ENCODE measurements at regions not wholly inside any gene's neighbourhood (a gene's known extent, or its start where the extent isn't known, plus 50 kb on each side); places are given as distances from the start of the nearest gene placed in this dataset.
A peak's percentile ranks its signal among the peaks of the same experiment; 100 is the strongest.

DNA sequence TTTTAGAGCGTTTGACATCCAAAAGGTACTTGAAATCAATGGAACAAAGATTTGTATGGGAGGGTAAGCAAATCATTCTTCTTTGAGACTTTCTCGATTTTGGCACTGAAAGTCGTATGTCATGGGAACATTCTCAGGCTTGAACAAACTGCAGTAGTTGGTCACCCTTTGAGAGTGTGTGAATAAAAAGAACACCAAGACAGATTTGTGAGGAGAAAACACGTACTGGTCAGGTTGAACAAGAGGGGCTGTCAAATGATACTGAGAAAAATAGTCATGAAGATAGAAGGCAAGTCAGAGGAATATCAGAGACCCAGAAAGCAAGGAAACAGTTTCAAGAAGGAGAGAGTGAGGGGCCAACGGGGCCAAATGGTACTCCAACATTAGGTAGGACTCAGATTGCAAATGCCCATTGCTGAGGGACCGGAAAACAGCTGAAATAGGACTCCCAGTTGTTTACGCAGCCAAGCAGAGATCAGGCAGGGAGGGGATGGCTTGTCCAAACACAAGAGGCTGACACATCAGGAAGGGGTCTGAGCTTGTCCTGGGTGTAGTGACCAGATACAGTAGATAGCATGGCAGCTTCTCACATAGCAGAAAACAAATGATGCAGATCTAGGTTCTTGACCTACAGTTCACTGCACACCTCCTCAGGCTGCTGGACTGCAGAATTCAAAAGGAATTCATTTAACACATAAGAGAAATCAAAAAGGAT lies 74.5 kb upstream of the MYOCD start:
- Histone ChIP-seq H3K9ac (no peak overlapping the region), H3K27ac (no peak overlapping the region), H3K4me2 (no peak overlapping the region), H3K27me3 (no peaks in the 10 kb centered on the region), H3K4me3 (no peak overlapping the region), H3K79me2 (ENCODE audit: low read depth) (no peaks in the 10 kb centered on the region), H3K4me1 (no peaks in the 10 kb centered on the region), H3K9me3 (ENCODE audit: low read depth) (no peaks in the 10 kb centered on the region), H4K20me1 (ENCODE audit: low read depth) (no peaks in the 10 kb centered on the region), H3K36me3 (no peaks in the 10 kb centered on the region), H3F3A (ENCODE audit: low read depth) (no peaks in the 10 kb centered on the region), H2AFZ (replicated peaks) (peak overlapping the region; percentile 60)
- no peak overlapping the region for H3K4me3 Mint-ChIP-seq
- peaks cover 3% of the 10 kb centered on the region for H3K27me3 Mint-ChIP-seq (ENCODE audit: insufficient read depth, low read depth)
- H3K27ac Mint-ChIP-seq: no peak overlapping the region
- H3K9me3 Mint-ChIP-seq: no peaks in the 10 kb centered on the region
- TF ChIP-seq EZH2phosphoT487 (IDR thresholded peaks at IDR 0.05) (no peak), EZH2 (IDR thresholded peaks at IDR 0.05) (no peak)
- TF ChIP-seq, protein P1, sequence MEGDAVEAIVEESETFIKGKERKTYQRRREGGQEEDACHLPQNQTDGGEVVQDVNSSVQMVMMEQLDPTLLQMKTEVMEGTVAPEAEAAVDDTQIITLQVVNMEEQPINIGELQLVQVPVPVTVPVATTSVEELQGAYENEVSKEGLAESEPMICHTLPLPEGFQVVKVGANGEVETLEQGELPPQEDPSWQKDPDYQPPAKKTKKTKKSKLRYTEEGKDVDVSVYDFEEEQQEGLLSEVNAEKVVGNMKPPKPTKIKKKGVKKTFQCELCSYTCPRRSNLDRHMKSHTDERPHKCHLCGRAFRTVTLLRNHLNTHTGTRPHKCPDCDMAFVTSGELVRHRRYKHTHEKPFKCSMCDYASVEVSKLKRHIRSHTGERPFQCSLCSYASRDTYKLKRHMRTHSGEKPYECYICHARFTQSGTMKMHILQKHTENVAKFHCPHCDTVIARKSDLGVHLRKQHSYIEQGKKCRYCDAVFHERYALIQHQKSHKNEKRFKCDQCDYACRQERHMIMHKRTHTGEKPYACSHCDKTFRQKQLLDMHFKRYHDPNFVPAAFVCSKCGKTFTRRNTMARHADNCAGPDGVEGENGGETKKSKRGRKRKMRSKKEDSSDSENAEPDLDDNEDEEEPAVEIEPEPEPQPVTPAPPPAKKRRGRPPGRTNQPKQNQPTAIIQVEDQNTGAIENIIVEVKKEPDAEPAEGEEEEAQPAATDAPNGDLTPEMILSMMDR (IDR thresholded peaks at IDR 0.05): no peak
- no peaks in the 10 kb centered on the region for H3K36me3 Mint-ChIP-seq
- peak; percentile 20 for DNase-seq (ENCODE audit: low spot score)
- no peaks in the 10 kb centered on the region for H3K4me1 Mint-ChIP-seq

DNA sequence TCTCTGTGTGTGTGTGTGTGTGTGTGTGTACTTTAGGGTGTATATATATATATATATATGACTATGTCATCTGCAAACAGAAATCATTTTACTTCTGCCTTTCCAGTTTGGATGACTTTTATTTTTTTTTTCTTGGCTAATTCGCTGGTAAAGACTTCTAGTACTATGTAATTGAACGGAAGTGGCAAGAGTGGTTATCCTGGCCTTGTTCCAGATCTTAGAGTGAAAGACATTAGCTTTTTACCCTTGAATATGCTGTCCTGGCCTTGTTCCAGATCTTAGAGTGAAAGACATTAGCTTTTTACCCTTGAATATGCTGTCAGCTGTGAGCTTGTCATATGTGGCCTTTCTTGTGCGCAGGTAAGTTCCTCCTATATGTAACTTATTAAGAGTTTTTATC lies 72.7 kb upstream of the MYOCD start:
- TF ChIP-seq EZH2 (IDR thresholded peaks at IDR 0.05): no peak
- TF ChIP-seq, protein P1 (IDR thresholded peaks at IDR 0.05): no peak
- no peak for TF ChIP-seq EZH2phosphoT487 (IDR thresholded peaks at IDR 0.05)
- Histone ChIP-seq H3K4me2 (no peak overlapping the region), H3K9ac (no peak overlapping the region), H3K27ac (no peak overlapping the region), H3K36me3 (no peaks in the 10 kb centered on the region), H2AFZ (replicated peaks) (no peak overlapping the region), H3K4me3 (no peak overlapping the region), H3K4me1 (no peaks in the 10 kb centered on the region), H3K79me2 (ENCODE audit: low read depth) (no peaks in the 10 kb centered on the region), H4K20me1 (ENCODE audit: low read depth) (no peaks in the 10 kb centered on the region), H3F3A (ENCODE audit: low read depth) (no peaks in the 10 kb centered on the region), H3K27me3 (no peaks in the 10 kb centered on the region), H3K9me3 (ENCODE audit: low read depth) (no peaks in the 10 kb centered on the region)
- Mint-ChIP-seq H3K4me3 (no peak overlapping the region), H3K27ac (no peak overlapping the region), H3K36me3 (no peaks in the 10 kb centered on the region), H3K9me3 (no peaks in the 10 kb centered on the region), H3K4me1 (no peaks in the 10 kb centered on the region), H3K27me3 (ENCODE audit: insufficient read depth, low read depth) (peaks cover 3% of the 10 kb centered on the region)
- no peak for DNase-seq (ENCODE audit: low spot score)

DNA sequence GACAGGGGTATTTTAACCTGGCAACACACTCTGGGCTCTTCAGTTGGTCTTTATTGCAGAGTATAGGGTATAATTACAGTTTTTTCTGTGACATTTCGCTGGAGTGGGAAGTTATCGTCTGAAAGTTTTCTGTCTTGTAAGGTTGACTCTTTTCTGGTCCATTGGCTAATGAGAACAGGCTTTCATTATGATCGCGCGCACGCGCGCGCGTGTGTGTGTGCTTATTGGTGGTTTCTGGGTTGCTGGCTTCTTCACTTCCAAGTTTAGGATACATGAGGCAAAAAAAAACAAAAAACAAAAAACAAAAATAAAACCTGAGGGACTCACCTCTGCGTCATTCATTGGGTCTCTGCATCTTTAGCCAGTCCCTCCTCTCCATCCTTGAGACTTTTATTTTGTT lies 68.7 kb upstream of the MYOCD start:
- H3K79me2 ChIP-seq (ENCODE audit: low read depth): no peaks in the 10 kb centered on the region
- H4K20me1 ChIP-seq (ENCODE audit: low read depth): no peaks in the 10 kb centered on the region
- Mint-ChIP-seq H3K4me1 (peaks cover 3% of the 10 kb centered on the region), H3K27ac (no peak overlapping the region), H3K36me3 (no peaks in the 10 kb centered on the region), H3K9me3 (no peaks in the 10 kb centered on the region), H3K4me3 (no peak overlapping the region), H3K27me3 (ENCODE audit: insufficient read depth, low read depth) (peaks cover 3% of the 10 kb centered on the region)
- no peaks in the 10 kb centered on the region for H3K4me1 ChIP-seq
- DNase-seq (ENCODE audit: low spot score): no peak
- H3K4me2 ChIP-seq: no peak overlapping the region
- no peaks in the 10 kb centered on the region for H3F3A ChIP-seq (ENCODE audit: low read depth)
- H3K4me3 ChIP-seq: no peak overlapping the region
- no peaks in the 10 kb centered on the region for H3K36me3 ChIP-seq
- TF ChIP-seq EZH2 (IDR thresholded peaks at IDR 0.05): no peak
- TF ChIP-seq, protein P1 (IDR thresholded peaks at IDR 0.05): no peak
- TF ChIP-seq EZH2phosphoT487 (IDR thresholded peaks at IDR 0.05): no peak
- H3K9ac ChIP-seq: no peak overlapping the region
- H2AFZ ChIP-seq (replicated peaks): no peak overlapping the region
- H3K27ac ChIP-seq: no peak overlapping the region
- no peaks in the 10 kb centered on the region for H3K9me3 ChIP-seq (ENCODE audit: low read depth)
- H3K27me3 ChIP-seq: no peaks in the 10 kb centered on the region

Measured in neural progenitor cell (in vitro differentiated cells).